Adrenal gland (tissue), 5 donors: ENCODE measurements at regions not wholly inside any gene's neighbourhood (a gene's known extent, or its start where the extent isn't known, plus 50 kb on each side); places are given as distances from the start of the nearest gene placed in this dataset.

Experiments
- CTCF ChIP-seq, 6 experiments: fragments of 450-650 bp in 4 of 6; fragments of 200-600 bp in 2 of 6; sonication (generic) in 1 of 6; IDR thresholded peaks; 1 replicate in 5 of 6; 2 replicates in 1 of 6; pipeline versions ENCODE4 v1.5.1 to v1.8.0; 2016 to 2021; ENCODE audit warnings: antibody characterized with exemption in 6 of 6, mild to moderate bottlenecking in 2 of 6, moderate library complexity in 1 of 6
- POLR2A ChIP-seq, 2 donors: fragments of 450-650 bp; IDR thresholded peaks; one replicate each; pipeline ENCODE4 v1.6.1; 2017; ENCODE audit warnings: antibody characterized with exemption in 2 of 2, mild to moderate bottlenecking in 2 of 2, moderate library complexity in 1 of 2
- donor health status: DM: no; HTN: no; CAD: no.

GRCh38 chr5:86439593-86440110 lies 178.1 kb upstream of the COX7C start:
- TF ChIP-seq CTCF (IDR thresholded peaks at IDR 0.05): no peak
- no peak for TF ChIP-seq POLR2A (IDR thresholded peaks at IDR 0.05)
